Testis (tissue), 2 donors: ENCODE measurements at regions not wholly inside any gene's neighbourhood (a gene's known extent, or its start where the extent isn't known, plus 50 kb on each side); places are given as distances from the start of the nearest gene placed in this dataset.

ENCODE experiments used
- POLR2A ChIP-seq: fragments of 450-650 bp; IDR thresholded peaks from one replicate; pipeline ENCODE4 v1.6.1; 2017; ENCODE audit warnings: antibody characterized with exemption, mild to moderate bottlenecking, moderate library complexity
- TF ChIP-seq, protein P1 (sequence below), 3 experiments: fragments of 450-650 bp in 2 of 3; fragments of 200-600 bp in 1 of 3; sonication (generic) in 1 of 3; IDR thresholded peaks; one replicate each; pipeline ENCODE4 v1.5.1; 2016 to 2019; ENCODE audit warnings: antibody characterized with exemption in 3 of 3, mild to moderate bottlenecking in 2 of 3, moderate library complexity in 1 of 3

DNA sequence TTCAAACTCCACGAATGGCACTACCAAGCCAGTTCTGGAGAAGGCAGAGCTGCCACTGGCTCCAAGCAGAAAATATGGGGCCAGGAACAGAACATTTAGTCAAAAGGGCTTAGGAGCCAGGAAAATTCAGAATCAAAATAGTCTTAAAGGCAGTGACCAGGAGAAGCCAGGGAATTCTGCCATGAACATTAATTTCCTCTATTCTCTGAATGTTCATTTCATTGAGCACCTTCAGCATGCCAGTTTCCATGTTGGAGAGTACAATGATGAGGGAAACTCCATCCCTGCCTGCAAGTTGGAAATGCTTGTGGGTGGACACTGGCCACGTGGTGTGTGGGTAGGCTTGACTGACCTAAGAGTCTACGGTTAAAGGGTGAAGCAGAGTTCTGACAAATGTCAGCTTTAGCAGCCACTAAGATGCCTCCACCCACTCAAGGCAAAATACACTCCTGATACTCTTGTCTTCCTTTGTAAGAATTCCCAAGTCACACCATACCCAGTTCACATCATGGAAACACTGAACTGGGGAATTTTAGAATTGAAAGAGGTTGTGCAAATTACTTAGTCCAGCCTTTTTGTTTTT lies 190.1 kb upstream of the C1QTNF7 start:
- TF ChIP-seq, protein P1, sequence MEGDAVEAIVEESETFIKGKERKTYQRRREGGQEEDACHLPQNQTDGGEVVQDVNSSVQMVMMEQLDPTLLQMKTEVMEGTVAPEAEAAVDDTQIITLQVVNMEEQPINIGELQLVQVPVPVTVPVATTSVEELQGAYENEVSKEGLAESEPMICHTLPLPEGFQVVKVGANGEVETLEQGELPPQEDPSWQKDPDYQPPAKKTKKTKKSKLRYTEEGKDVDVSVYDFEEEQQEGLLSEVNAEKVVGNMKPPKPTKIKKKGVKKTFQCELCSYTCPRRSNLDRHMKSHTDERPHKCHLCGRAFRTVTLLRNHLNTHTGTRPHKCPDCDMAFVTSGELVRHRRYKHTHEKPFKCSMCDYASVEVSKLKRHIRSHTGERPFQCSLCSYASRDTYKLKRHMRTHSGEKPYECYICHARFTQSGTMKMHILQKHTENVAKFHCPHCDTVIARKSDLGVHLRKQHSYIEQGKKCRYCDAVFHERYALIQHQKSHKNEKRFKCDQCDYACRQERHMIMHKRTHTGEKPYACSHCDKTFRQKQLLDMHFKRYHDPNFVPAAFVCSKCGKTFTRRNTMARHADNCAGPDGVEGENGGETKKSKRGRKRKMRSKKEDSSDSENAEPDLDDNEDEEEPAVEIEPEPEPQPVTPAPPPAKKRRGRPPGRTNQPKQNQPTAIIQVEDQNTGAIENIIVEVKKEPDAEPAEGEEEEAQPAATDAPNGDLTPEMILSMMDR (IDR thresholded peaks at IDR 0.05): no peak
- TF ChIP-seq POLR2A: no peak
